K562 (cell line): ENCODE measurements at regions not wholly inside any gene's neighbourhood (a gene's known extent, or its start where the extent isn't known, plus 50 kb on each side); places are given as distances from the start of the nearest gene placed in this dataset.
A peak's percentile ranks its signal among the peaks of the same experiment; 100 is the strongest.

Source experiments
- EP300 ChIP-seq: IDR thresholded peaks from 2 replicates; pipeline ENCODE4 v1.6.1; 2012; ENCODE audit warnings: low read length, improper control_type of control experiment
- GABPB2 ChIP-seq: fragments of 250-450 bp; sonication (Bioruptor Pico); conservative IDR thresholded peaks from 2 replicates; pipeline ENCODE4 v1.5.1; 2021; ENCODE audit warnings: mild to moderate bottlenecking
- JUND ChIP-seq, 2 experiments: IDR thresholded peaks; 2 replicates in 1 of 2; 3 replicates in 1 of 2; pipeline ENCODE4 v1.6.1; 2011; ENCODE audit warnings: borderline replicate concordance in 2 of 2, low read depth in 2 of 2, low read length in 2 of 2, improper control_type of control experiment in 1 of 2, missing biosample characterization in 1 of 2, missing genetic modification characterization in 1 of 2, missing genetic modification reagents in 1 of 2
- MXD1 ChIP-seq: fragments of 250-450 bp; sonication (Bioruptor Pico); IDR thresholded peaks from 2 replicates; pipeline ENCODE4 v1.8.0; 2021; ENCODE audit warnings: borderline replicate concordance, mild to moderate bottlenecking, moderate library complexity; ENCODE audit not compliant: poor library complexity, severe bottlenecking
- NR2F6 ChIP-seq: fragments of 450-650 bp; formaldehyde crosslinking; IDR thresholded peaks from 2 replicates; pipeline ENCODE4 v1.4.0; 2020; ENCODE audit warnings: mild to moderate bottlenecking
- RB1 ChIP-seq: fragments of 450-650 bp; IDR thresholded peaks from 2 replicates; pipeline ENCODE4 v1.6.1; 2017; ENCODE audit warnings: low read depth, mild to moderate bottlenecking
- SAFB2 ChIP-seq: fragments of 200-400 bp; formaldehyde crosslinking; IDR thresholded peaks from 2 replicates; pipeline ENCODE4 v1.6.1; 2018; ENCODE audit warnings: borderline replicate concordance, low read length, low read depth, moderate library complexity; ENCODE audit not compliant: severe bottlenecking
- SPI1 ChIP-seq: IDR thresholded peaks from 2 replicates; pipeline ENCODE4 v1.6.1; 2011; ENCODE audit warnings: low read depth, low read length, control low read depth, borderline replicate concordance
- SREBF1 ChIP-seq: fragments of 150-350 bp; IDR thresholded peaks from 2 replicates; pipeline ENCODE4 v1.6.1; 2014; ENCODE audit warnings: antibody characterized with exemption, low read depth, low read length, borderline replicate concordance
- TCFL5 ChIP-seq: fragments of 250-450 bp; sonication (Bioruptor Pico); conservative IDR thresholded peaks from 2 replicates; pipeline ENCODE4 v1.6.1; 2021; ENCODE audit warnings: mild to moderate bottlenecking, moderate library complexity, matching md5 sums
- THAP12 ChIP-seq: fragments of 250-450 bp; sonication (Bioruptor Pico); IDR thresholded peaks from 2 replicates; pipeline ENCODE4 v1.9.0; 2021; ENCODE audit warnings: mild to moderate bottlenecking, inconsistent platforms
- ZBTB1 ChIP-seq: sonication (generic); formaldehyde crosslinking; IDR thresholded peaks from 2 replicates; pipeline ENCODE4 v1.8.1; 2023; ENCODE audit warnings: missing genetic modification reagents, low read depth, mild to moderate bottlenecking, borderline replicate concordance
- ZNF274 ChIP-seq: IDR thresholded peaks from 2 replicates; pipeline ENCODE4 v1.6.1; 2011; ENCODE audit warnings: low read depth, mild to moderate bottlenecking, low read length, moderate library complexity, borderline replicate concordance
- ZNF311 ChIP-seq: fragments of 250-450 bp; sonication (Bioruptor Pico); IDR thresholded peaks from 2 replicates; pipeline ENCODE4 v1.4.0; 2020; ENCODE audit warnings: mild to moderate bottlenecking, moderate library complexity
- ZNF551 ChIP-seq: fragments of 250-450 bp; sonication (Bioruptor Pico); IDR thresholded peaks from 2 replicates; pipeline ENCODE4 v1.5.0; 2021; ENCODE audit warnings: mild to moderate bottlenecking, moderate library complexity
- ZNF764 ChIP-seq: fragments of 250-450 bp; sonication (Bioruptor Pico); IDR thresholded peaks from 2 replicates; pipeline ENCODE4 v1.4.0; 2020; ENCODE audit warnings: low read depth, mild to moderate bottlenecking, moderate library complexity
- ZNF79 ChIP-seq: fragments of 250-450 bp; sonication (Bioruptor Pico); IDR thresholded peaks from 2 replicates; pipeline ENCODE4 v1.4.0; 2020; ENCODE audit warnings: low read depth, mild to moderate bottlenecking, moderate library complexity
- TF ChIP-seq, protein P1 (sequence below): fragments of 450-650 bp; conservative IDR thresholded peaks from 2 replicates; pipeline ENCODE4 v1.6.1; 2016; ENCODE audit warnings: missing genetic modification characterization, low read depth, mild to moderate bottlenecking, control low read depth, missing compliant biosample characterization
- TF ChIP-seq, protein P2 (sequence below): fragments of 250-450 bp; sonication (Bioruptor Pico); IDR thresholded peaks from 2 replicates; pipeline ENCODE4 v1.8.0; 2021; ENCODE audit warnings: mild to moderate bottlenecking, moderate library complexity
- TF ChIP-seq, protein P3 (sequence below), 2 experiments: fragments of 450-650 bp in 1 of 2; sonication (generic) in 1 of 2; formaldehyde crosslinking in 1 of 2; IDR thresholded peaks in 1 of 2; conservative IDR thresholded peaks in 1 of 2; 2 replicates each; pipeline versions ENCODE4 v1.6.1 to v1.8.1; 2016 to 2023; ENCODE audit warnings: mild to moderate bottlenecking in 2 of 2, moderate library complexity in 2 of 2, inconsistent platforms in 1 of 2, missing genetic modification reagents in 1 of 2

- TF ChIP-seq MXD1 (CRISPR knock-in tag) (peak; percentile 33), ZNF79 (CRISPR knock-in tag) (no peak), ZNF274 (peak; percentile 77; the same call in 1 of the 2 replicates), GABPB2 (CRISPR knock-in tag) (no peak), SREBF1 (no peak), SAFB2 (no peak), ZNF764 (CRISPR knock-in tag) (no peak), RB1 (no peak), THAP12 (CRISPR knock-in tag) (no peak), ZBTB1 (CRISPR knock-in tag) (no peak), ZNF311 (CRISPR knock-in tag) (peak; percentile 28; the same call in 1 of the 2 replicates), JUND (IDR thresholded peaks at IDR 0.05; ENCODE audit: borderline replicate concordance, low read depth, low read length) (peak; percentile 19; the same call in 1 of the 2 replicates), JUND (tag; IDR thresholded peaks at IDR 0.05; ENCODE audit: borderline replicate concordance, low read depth, low read length) (peak; percentile 51; the same call in 1 of the 3 replicates), EP300 (peak; percentile 86), ZNF551 (CRISPR knock-in tag) (no peak), NR2F6 (CRISPR knock-in tag) (no peak), SPI1 (no peak), TCFL5 (CRISPR knock-in tag) (no peak)
- TF ChIP-seq, protein P1, sequence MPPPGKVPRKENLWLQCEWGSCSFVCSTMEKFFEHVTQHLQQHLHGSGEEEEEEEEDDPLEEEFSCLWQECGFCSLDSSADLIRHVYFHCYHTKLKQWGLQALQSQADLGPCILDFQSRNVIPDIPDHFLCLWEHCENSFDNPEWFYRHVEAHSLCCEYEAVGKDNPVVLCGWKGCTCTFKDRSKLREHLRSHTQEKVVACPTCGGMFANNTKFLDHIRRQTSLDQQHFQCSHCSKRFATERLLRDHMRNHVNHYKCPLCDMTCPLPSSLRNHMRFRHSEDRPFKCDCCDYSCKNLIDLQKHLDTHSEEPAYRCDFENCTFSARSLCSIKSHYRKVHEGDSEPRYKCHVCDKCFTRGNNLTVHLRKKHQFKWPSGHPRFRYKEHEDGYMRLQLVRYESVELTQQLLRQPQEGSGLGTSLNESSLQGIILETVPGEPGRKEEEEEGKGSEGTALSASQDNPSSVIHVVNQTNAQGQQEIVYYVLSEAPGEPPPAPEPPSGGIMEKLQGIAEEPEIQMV (tag), result peak; percentile 79
- TF ChIP-seq, protein P2, sequence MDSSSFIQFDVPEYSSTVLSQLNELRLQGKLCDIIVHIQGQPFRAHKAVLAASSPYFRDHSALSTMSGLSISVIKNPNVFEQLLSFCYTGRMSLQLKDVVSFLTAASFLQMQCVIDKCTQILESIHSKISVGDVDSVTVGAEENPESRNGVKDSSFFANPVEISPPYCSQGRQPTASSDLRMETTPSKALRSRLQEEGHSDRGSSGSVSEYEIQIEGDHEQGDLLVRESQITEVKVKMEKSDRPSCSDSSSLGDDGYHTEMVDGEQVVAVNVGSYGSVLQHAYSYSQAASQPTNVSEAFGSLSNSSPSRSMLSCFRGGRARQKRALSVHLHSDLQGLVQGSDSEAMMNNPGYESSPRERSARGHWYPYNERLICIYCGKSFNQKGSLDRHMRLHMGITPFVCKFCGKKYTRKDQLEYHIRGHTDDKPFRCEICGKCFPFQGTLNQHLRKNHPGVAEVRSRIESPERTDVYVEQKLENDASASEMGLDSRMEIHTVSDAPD (CRISPR knock-in tag), result 0 out of 2 replicates have a peak, but pooled peaks have one; percentile 21
- TF ChIP-seq, protein P3, sequence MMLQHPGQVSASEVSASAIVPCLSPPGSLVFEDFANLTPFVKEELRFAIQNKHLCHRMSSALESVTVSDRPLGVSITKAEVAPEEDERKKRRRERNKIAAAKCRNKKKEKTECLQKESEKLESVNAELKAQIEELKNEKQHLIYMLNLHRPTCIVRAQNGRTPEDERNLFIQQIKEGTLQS (IDR thresholded peaks at IDR 0.05), result no peak
- TF ChIP-seq, protein P3 (CRISPR knock-in tag; conservative IDR thresholded peaks at IDR 0.05), result no peak
These were observed 137.9 kb upstream of the HS3ST4 start (continued) for GRCh38 chr16:25553711-25554436.
